ENCODE measurements at regions not wholly inside any gene's neighbourhood (a gene's known extent, or its start where the extent isn't known, plus 50 kb on each side); places are given as distances from the start of the nearest gene placed in this dataset.

- Histone ChIP-seq H3K9ac (ENCODE audit: low read length) (no peak overlapping the region), H2BK12ac (ENCODE audit: low read length in 2 of 2) (no peak overlapping the region), H3K18ac (ENCODE audit: low read depth in 1 of 2, low read length in 2 of 2) (no peak overlapping the region), H2BK120ac (ENCODE audit: low read depth, low read length) (no peak overlapping the region), H3K4me2 (ENCODE audit: low read length, poor library complexity, severe bottlenecking) (no peak overlapping the region), H3K23ac (ENCODE audit: low read length in 2 of 2) (no peak overlapping the region), H3K27me3 (ENCODE audit: control insufficient read depth in 1 of 2, insufficient read depth in 1 of 2, low read length in 2 of 2) (no peaks in the 10 kb centered on the region), H4K8ac (ENCODE audit: low read length) (no peak overlapping the region), H3K4me3 (ENCODE audit: insufficient read depth in 1 of 2, low read depth in 1 of 2, low read length in 2 of 2) (no peak overlapping the region), H2BK15ac (ENCODE audit: low read depth, poor library complexity, severe bottlenecking) (no peak overlapping the region), H3K79me1 (replicated peaks; ENCODE audit: low read length, poor library complexity, severe bottlenecking) (no peaks in the 10 kb centered on the region), H3K36me3 (ENCODE audit: control insufficient read depth in 1 of 2, insufficient read depth in 2 of 2, low read depth in 1 of 2, low read length in 2 of 2) (no peaks in the 10 kb centered on the region), H3K9me3 (ENCODE audit: control insufficient read depth, low read length) (no peaks in the 10 kb centered on the region), H3K14ac (ENCODE audit: low read length in 2 of 2) (no peak overlapping the region), H3K4ac (ENCODE audit: low read depth in 1 of 2, low read length in 2 of 2) (no peak overlapping the region), H3K27ac (ENCODE audit: low read length, poor library complexity, severe bottlenecking) (no peak overlapping the region), H2BK5ac (ENCODE audit: low read depth, low read length, poor library complexity, severe bottlenecking) (no peak overlapping the region), H2AK5ac (ENCODE audit: low read length, severe bottlenecking) (no peak overlapping the region), H2AFZ (ENCODE audit: low read depth, low read length) (no peak overlapping the region), H4K91ac (ENCODE audit: low read length) (no peak overlapping the region), H3K4me1 (ENCODE audit: control insufficient read depth, insufficient read depth, low read depth, low read length) (peaks cover 15% of the 10 kb centered on the region)
- DNase-seq = no peak
- WGBS = 89% methylated on average over 1 of the region's 1 CpG
Measured at GRCh38 chr18:22608847-22609246, 191.1 kb upstream of the CTAGE1 start.

GRCh38 chr18:22609642-22610041 lies 191.9 kb upstream of the CTAGE1 start:
- H2BK12ac ChIP-seq (ENCODE audit: low read length in 2 of 2) = no peak overlapping the region
- H3K9ac ChIP-seq (ENCODE audit: low read length) = no peak overlapping the region
- no peak overlapping the region for H2AFZ ChIP-seq (ENCODE audit: low read depth, low read length)
- no peaks in the 10 kb centered on the region for H3K9me3 ChIP-seq (ENCODE audit: control insufficient read depth, low read length)
- no peak for DNase-seq
- no peaks in the 10 kb centered on the region for H3K27me3 ChIP-seq (ENCODE audit: control insufficient read depth in 1 of 2, insufficient read depth in 1 of 2, low read length in 2 of 2)
- no peak overlapping the region for H2AK5ac ChIP-seq (ENCODE audit: low read length, severe bottlenecking)
- WGBS = 63% methylated on average over 4 of the region's 5 CpGs
- H4K8ac ChIP-seq (ENCODE audit: low read length) = no peak overlapping the region
- H3K4me1 ChIP-seq (ENCODE audit: control insufficient read depth, insufficient read depth, low read depth, low read length) = peaks cover 16% of the 10 kb centered on the region
- no peaks in the 10 kb centered on the region for H3K79me1 ChIP-seq (replicated peaks; ENCODE audit: low read length, poor library complexity, severe bottlenecking)
- no peaks in the 10 kb centered on the region for H3K36me3 ChIP-seq (ENCODE audit: control insufficient read depth in 1 of 2, insufficient read depth in 2 of 2, low read depth in 1 of 2, low read length in 2 of 2)
- H3K4me3 ChIP-seq (ENCODE audit: insufficient read depth in 1 of 2, low read depth in 1 of 2, low read length in 2 of 2) = no peak overlapping the region
- no peak overlapping the region for H3K4me2 ChIP-seq (ENCODE audit: low read length, poor library complexity, severe bottlenecking)
- H3K4ac ChIP-seq (ENCODE audit: low read depth in 1 of 2, low read length in 2 of 2) = no peak overlapping the region
- H3K23ac ChIP-seq (ENCODE audit: low read length in 2 of 2) = no peak overlapping the region
- no peak overlapping the region for H3K27ac ChIP-seq (ENCODE audit: low read length, poor library complexity, severe bottlenecking)
- H2BK120ac ChIP-seq (ENCODE audit: low read depth, low read length) = no peak overlapping the region
- no peak overlapping the region for H2BK5ac ChIP-seq (ENCODE audit: low read depth, low read length, poor library complexity, severe bottlenecking)
- H4K91ac ChIP-seq (ENCODE audit: low read length) = no peak overlapping the region
- no peak overlapping the region for H3K14ac ChIP-seq (ENCODE audit: low read length in 2 of 2)
- H2BK15ac ChIP-seq (ENCODE audit: low read depth, poor library complexity, severe bottlenecking) = no peak overlapping the region
- no peak overlapping the region for H3K18ac ChIP-seq (ENCODE audit: low read depth in 1 of 2, low read length in 2 of 2)

DNA sequence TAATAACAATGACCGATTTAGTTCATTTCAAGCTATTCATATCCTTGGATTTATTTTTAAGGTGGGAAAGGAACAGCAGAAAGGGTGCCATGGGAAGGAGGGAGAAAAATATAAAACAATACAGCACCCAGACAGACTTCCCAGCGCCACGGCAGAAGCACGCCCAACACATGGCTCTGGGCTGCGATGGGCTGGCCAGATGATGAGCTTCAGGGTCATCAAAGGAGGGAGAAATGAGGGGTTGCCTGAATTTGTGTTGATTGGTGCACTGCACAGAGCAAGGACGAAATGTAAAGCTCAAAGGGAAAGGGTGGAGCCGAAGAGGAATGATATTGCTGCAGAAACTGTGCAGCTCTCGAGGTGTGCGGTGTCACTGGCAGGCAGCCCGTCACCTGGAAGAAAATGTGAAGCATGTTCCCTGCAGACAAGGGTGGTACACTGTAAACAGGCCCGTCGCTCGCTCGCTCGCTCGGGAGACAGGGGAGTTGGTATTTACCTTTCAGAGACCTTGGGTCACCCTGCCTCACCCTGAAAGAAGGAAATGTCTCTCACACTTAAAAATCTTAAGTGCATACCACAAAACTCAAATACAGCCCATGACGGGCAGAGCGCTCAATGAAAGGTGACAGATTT lies 195.5 kb upstream of the CTAGE1 start:
- no peaks in the 10 kb centered on the region for H3K27me3 ChIP-seq (ENCODE audit: control insufficient read depth in 1 of 2, insufficient read depth in 1 of 2, low read length in 2 of 2)
- WGBS = 88% methylated on average over 15 of the region's 18 CpGs
- H3K9ac ChIP-seq (ENCODE audit: low read length) = no peak overlapping the region
- H3K23ac ChIP-seq (ENCODE audit: low read length in 2 of 2) = no peak overlapping the region
- H3K79me1 ChIP-seq (replicated peaks; ENCODE audit: low read length, poor library complexity, severe bottlenecking) = no peaks in the 10 kb centered on the region
- no peak overlapping the region for H2BK120ac ChIP-seq (ENCODE audit: low read depth, low read length)
- no peak overlapping the region for H3K14ac ChIP-seq (ENCODE audit: low read length in 2 of 2)
- H3K4ac ChIP-seq (ENCODE audit: low read depth in 1 of 2, low read length in 2 of 2) = no peak overlapping the region
- H3K4me1 ChIP-seq (ENCODE audit: control insufficient read depth, insufficient read depth, low read depth, low read length) = peaks cover 5% of the 10 kb centered on the region
- H4K91ac ChIP-seq (ENCODE audit: low read length) = no peak overlapping the region
- no peak overlapping the region for H2AFZ ChIP-seq (ENCODE audit: low read depth, low read length)
- no peak overlapping the region for H3K4me2 ChIP-seq (ENCODE audit: low read length, poor library complexity, severe bottlenecking)
- H4K8ac ChIP-seq (ENCODE audit: low read length) = no peak overlapping the region
- no peak overlapping the region for H3K4me3 ChIP-seq (ENCODE audit: insufficient read depth in 1 of 2, low read depth in 1 of 2, low read length in 2 of 2)
- H2BK5ac ChIP-seq (ENCODE audit: low read depth, low read length, poor library complexity, severe bottlenecking) = no peak overlapping the region
- no peaks in the 10 kb centered on the region for H3K9me3 ChIP-seq (ENCODE audit: control insufficient read depth, low read length)
- no peak for DNase-seq
- no peak overlapping the region for H2BK12ac ChIP-seq (ENCODE audit: low read length in 2 of 2)
- H2BK15ac ChIP-seq (ENCODE audit: low read depth, poor library complexity, severe bottlenecking) = no peak overlapping the region
- H3K36me3 ChIP-seq (ENCODE audit: control insufficient read depth in 1 of 2, insufficient read depth in 2 of 2, low read depth in 1 of 2, low read length in 2 of 2) = no peaks in the 10 kb centered on the region
- no peak overlapping the region for H3K27ac ChIP-seq (ENCODE audit: low read length, poor library complexity, severe bottlenecking)
- no peak overlapping the region for H2AK5ac ChIP-seq (ENCODE audit: low read length, severe bottlenecking)
- no peak overlapping the region for H3K18ac ChIP-seq (ENCODE audit: low read depth in 1 of 2, low read length in 2 of 2)

GRCh38 chr18:22613788-22614187 lies 196.1 kb upstream of the CTAGE1 start:
- H4K8ac ChIP-seq (ENCODE audit: low read length) = no peak overlapping the region
- no peak overlapping the region for H3K9ac ChIP-seq (ENCODE audit: low read length)
- H3K27me3 ChIP-seq (ENCODE audit: control insufficient read depth in 1 of 2, insufficient read depth in 1 of 2, low read length in 2 of 2) = no peaks in the 10 kb centered on the region
- peak; percentile 5 for DNase-seq
- H2AFZ ChIP-seq (ENCODE audit: low read depth, low read length) = no peak overlapping the region
- WGBS = 83% methylated on average over 3 of the region's 3 CpGs
- no peak overlapping the region for H3K4me2 ChIP-seq (ENCODE audit: low read length, poor library complexity, severe bottlenecking)
- H4K91ac ChIP-seq (ENCODE audit: low read length) = no peak overlapping the region
- H3K9me3 ChIP-seq (ENCODE audit: control insufficient read depth, low read length) = no peaks in the 10 kb centered on the region
- no peak overlapping the region for H3K18ac ChIP-seq (ENCODE audit: low read depth in 1 of 2, low read length in 2 of 2)
- H2BK15ac ChIP-seq (ENCODE audit: low read depth, poor library complexity, severe bottlenecking) = no peak overlapping the region
- H3K4me1 ChIP-seq (ENCODE audit: control insufficient read depth, insufficient read depth, low read depth, low read length) = peaks cover 5% of the 10 kb centered on the region
- H3K27ac ChIP-seq (ENCODE audit: low read length, poor library complexity, severe bottlenecking) = no peak overlapping the region
- H2AK5ac ChIP-seq (ENCODE audit: low read length, severe bottlenecking) = no peak overlapping the region
- no peak overlapping the region for H3K4me3 ChIP-seq (ENCODE audit: insufficient read depth in 1 of 2, low read depth in 1 of 2, low read length in 2 of 2)
- no peak overlapping the region for H3K14ac ChIP-seq (ENCODE audit: low read length in 2 of 2)
- H2BK12ac ChIP-seq (ENCODE audit: low read length in 2 of 2) = no peak overlapping the region
- no peak overlapping the region for H3K4ac ChIP-seq (ENCODE audit: low read depth in 1 of 2, low read length in 2 of 2)
- H3K23ac ChIP-seq (ENCODE audit: low read length in 2 of 2) = no peak overlapping the region
- H2BK120ac ChIP-seq (ENCODE audit: low read depth, low read length) = no peak overlapping the region
- H3K79me1 ChIP-seq (replicated peaks; ENCODE audit: low read length, poor library complexity, severe bottlenecking) = no peaks in the 10 kb centered on the region
- no peak overlapping the region for H2BK5ac ChIP-seq (ENCODE audit: low read depth, low read length, poor library complexity, severe bottlenecking)
- no peaks in the 10 kb centered on the region for H3K36me3 ChIP-seq (ENCODE audit: control insufficient read depth in 1 of 2, insufficient read depth in 2 of 2, low read depth in 1 of 2, low read length in 2 of 2)

Measured in mesenchymal stem cell (in vitro differentiated cells and primary cell).